IMR-90 (cell line): ENCODE measurements at regions not wholly inside any gene's neighbourhood (a gene's known extent, or its start where the extent isn't known, plus 50 kb on each side); places are given as distances from the start of the nearest gene placed in this dataset.

Source experiments
- ATAC-seq: fragments of 200-7000 bp; cut with Tn5 transposase; 2 replicates; pipeline ENCODE4 v1.9.1; 2020; ENCODE audit warnings: low read depth, mild to moderate bottlenecking, moderate library complexity
- BruUV-seq: library from RNA; stranded (reverse); fragments of 400-500 nt; replicated peaks from 2 replicates; lab custom pipeline; 2021; lab: Mats Ljungman, UMichigan
- CTCF ChIA-PET: fragments of 300-600 bp; formaldehyde crosslinking; extraction: SDS; loops from one replicate; lab custom pipeline; 2021; ENCODE audit warnings: antibody characterized with exemption; lab: Yijun Ruan, JAX
- POLR2A ChIA-PET: fragments of 300-600 bp; sonication (Branson Sonifier 250); formaldehyde crosslinking; loops from one replicate; lab custom pipeline; 2022; ENCODE audit warnings: antibody characterized with exemption; ENCODE audit not compliant: unreplicated experiment; lab: Charles Lee
- DNase-seq: peaks from one replicate; pipeline ENCODE4 v3.0.0; 2013
- H2AFZ ChIP-seq: replicated peaks from 2 replicates; pipeline ENCODE3; 2013; ENCODE audit warnings: low read length, mild to moderate bottlenecking; ENCODE audit not compliant: poor library complexity
- H2AK5ac ChIP-seq: 2 replicates; pipeline ENCODE4 v1.6.1; 2013; ENCODE audit warnings: low read depth, low read length, inconsistent platforms
- H2AK9ac ChIP-seq: replicated peaks from 2 replicates; pipeline ENCODE3; 2013; ENCODE audit warnings: mild to moderate bottlenecking, low read depth, low read length, moderate library complexity; ENCODE audit not compliant: poor library complexity
- H2BK120ac ChIP-seq: 2 replicates; pipeline ENCODE4 v1.6.1; 2013; ENCODE audit warnings: low read depth, low read length, inconsistent platforms
- H2BK15ac ChIP-seq: 3 replicates; pipeline ENCODE4 v1.6.1; 2013; ENCODE audit warnings: low read depth, low read length, inconsistent platforms
- H2BK20ac ChIP-seq: 2 replicates; pipeline ENCODE4 v1.6.1; 2013; ENCODE audit warnings: low read depth, mild to moderate bottlenecking, inconsistent platforms, low read length, moderate library complexity
- H2BK5ac ChIP-seq: 2 replicates; pipeline ENCODE4 v1.6.1; 2013; ENCODE audit warnings: mild to moderate bottlenecking, low read depth, low read length, inconsistent platforms; ENCODE audit not compliant: poor library complexity, severe bottlenecking
- H3K14ac ChIP-seq: replicated peaks from 2 replicates; pipeline ENCODE4 v1.6.1; 2013; ENCODE audit warnings: low read depth, low read length, inconsistent platforms
- H3K18ac ChIP-seq: 2 replicates; pipeline ENCODE4 v1.6.1; 2013; ENCODE audit warnings: low read depth, low read length, control low read depth
- H3K23ac ChIP-seq: 2 replicates; pipeline ENCODE4 v1.6.1; 2013; ENCODE audit warnings: low read depth, low read length, inconsistent platforms
- H3K27ac ChIP-seq: 2 replicates; pipeline ENCODE4 v1.5.1; 2013; ENCODE audit warnings: mild to moderate bottlenecking, control low read depth, low read length; ENCODE audit not compliant: insufficient read depth
- H3K27me3 ChIP-seq: 2 replicates; pipeline ENCODE4 v1.6.1; 2013; ENCODE audit warnings: low read length; ENCODE audit not compliant: control insufficient read depth, insufficient read depth
- H3K36me3 ChIP-seq: 2 replicates; pipeline ENCODE4 v1.6.1; 2013; ENCODE audit warnings: low read length, mixed read lengths; ENCODE audit not compliant: control insufficient read depth, insufficient read depth
- H3K4ac ChIP-seq: 2 replicates; pipeline ENCODE4 v1.6.1; 2013; ENCODE audit warnings: low read depth, low read length, inconsistent platforms
- H3K4me1 ChIP-seq: 2 replicates; pipeline ENCODE4 v1.6.1; 2013; ENCODE audit warnings: low read length, mixed read lengths; ENCODE audit not compliant: control insufficient read depth, insufficient read depth
- H3K4me2 ChIP-seq: 2 replicates; pipeline ENCODE4 v1.6.1; 2013; ENCODE audit warnings: low read depth, mild to moderate bottlenecking, control low read depth, low read length, moderate library complexity
- H3K4me3 ChIP-seq: 2 replicates; pipeline ENCODE4 v1.5.1; 2013; ENCODE audit warnings: low read depth, mild to moderate bottlenecking, control low read depth, low read length, moderate library complexity; ENCODE audit not compliant: insufficient read depth
- H3K56ac ChIP-seq: 2 replicates; pipeline ENCODE4 v1.6.1; 2013; ENCODE audit warnings: low read length, inconsistent platforms; ENCODE audit not compliant: insufficient read depth; ENCODE audit errors: extremely low read depth
- H3K79me1 ChIP-seq, 2 experiments: 2 replicates each; pipeline ENCODE4 v1.6.1; 2013; ENCODE audit warnings: low read length in 2 of 2, inconsistent platforms in 1 of 2, low read depth in 1 of 2
- H3K9ac ChIP-seq: 2 replicates; pipeline ENCODE4 v1.6.1; 2013; ENCODE audit warnings: low read depth, low read length, control low read depth
- H3K9me1 ChIP-seq: 2 replicates; pipeline ENCODE4 v1.6.1; 2013; ENCODE audit warnings: low read length, inconsistent platforms; ENCODE audit not compliant: insufficient read depth
- H3K9me3 ChIP-seq: 2 replicates; pipeline ENCODE4 v1.6.1; 2013; ENCODE audit warnings: low read length; ENCODE audit not compliant: control insufficient read depth, insufficient read depth
- H4K20me1 ChIP-seq: 2 replicates; pipeline ENCODE4 v1.6.1; 2013; ENCODE audit warnings: low read length, inconsistent platforms; ENCODE audit not compliant: insufficient read depth
- H4K5ac ChIP-seq: 2 replicates; pipeline ENCODE4 v1.6.1; 2013; ENCODE audit warnings: mild to moderate bottlenecking, low read depth, low read length, control low read depth
- H4K8ac ChIP-seq, 2 experiments: 2 replicates each; pipeline ENCODE4 v1.6.1; 2013; ENCODE audit warnings: low read depth in 2 of 2, low read length in 2 of 2, control low read depth in 1 of 2, inconsistent platforms in 1 of 2
- H4K91ac ChIP-seq: 2 replicates; pipeline ENCODE4 v1.6.1; 2013; ENCODE audit warnings: low read depth, low read length, inconsistent platforms; ENCODE audit not compliant: insufficient read depth
- BHLHE40 ChIP-seq: fragments of 150-350 bp; IDR thresholded peaks from 2 replicates; pipeline ENCODE4 v1.6.1; 2016; ENCODE audit warnings: mild to moderate bottlenecking, low read depth, low read length
- CEBPB ChIP-seq: IDR thresholded peaks from 2 replicates; pipeline ENCODE4 v1.6.1; 2012; ENCODE audit warnings: low read depth, low read length, improper control_type of control experiment
- MAFK ChIP-seq: IDR thresholded peaks from 2 replicates; pipeline ENCODE4 v1.6.1; 2012; ENCODE audit warnings: low read depth, low read length, improper control_type of control experiment
- MAZ ChIP-seq: IDR thresholded peaks from 2 replicates; pipeline ENCODE4 v1.6.1; 2012; ENCODE audit warnings: low read depth, mild to moderate bottlenecking, low read length, improper control_type of control experiment, moderate library complexity, borderline replicate concordance
- NFE2L2 ChIP-seq: fragments of 150-350 bp; IDR thresholded peaks from 2 replicates; pipeline ENCODE4 v1.6.1; 2016; ENCODE audit warnings: low read depth, mild to moderate bottlenecking, low read length
- POLR2A ChIP-seq: IDR thresholded peaks from 2 replicates; pipeline ENCODE4 v1.6.1; 2012; ENCODE audit warnings: mild to moderate bottlenecking, low read depth, low read length
- SMC3 ChIP-seq: fragments of 150-350 bp; IDR thresholded peaks from 2 replicates; pipeline ENCODE4 v1.6.1; 2016; ENCODE audit warnings: low read depth, mild to moderate bottlenecking, antibody characterized with exemption, low read length, moderate library complexity
- WGBS, 2 experiments: methylation state at CpG; one replicate each; pipeline versions ENCODE4 v1.1.5 to v1.1.7; 2013; ENCODE audit warnings: missing lambda C conversion rate in 2 of 2; ENCODE audit not compliant: insufficient read length in 1 of 2; ENCODE audit errors: extremely low coverage in 2 of 2; 5-methylcytosine and 5-hydroxymethylcytosine counted together
- dilution Hi-C: fragments of 300-500 bp; cut with HindIII; formaldehyde crosslinking; loops from one replicate; pipeline ENCODE4 v1.14.3; 2018; ENCODE audit warnings: low sequenced_read_pairs; ENCODE audit not compliant: unreplicated experiment
- in situ Hi-C: fragments of 300-500 bp; cut with MboI; formaldehyde crosslinking; loops from 3 replicates; pipeline ENCODE4 v1.14.3; 2019; ENCODE audit warnings: low sequenced_read_pairs, inconsistent platforms, mixed read lengths
- intact Hi-C: fragments of 100-400 bp; cut with micrococcal nuclease; formaldehyde crosslinking; loops from 2 replicates; pipeline ENCODE4 v1.10.0; 2022
- TF ChIP-seq, protein P1 (sequence below): fragments of 150-350 bp; IDR thresholded peaks from 2 replicates; pipeline ENCODE4 v1.6.1; 2016; ENCODE audit warnings: low read depth, mild to moderate bottlenecking, low read length, moderate library complexity, borderline replicate concordance
- TF ChIP-seq, protein P2 (sequence below): fragments of 150-350 bp; IDR thresholded peaks from 2 replicates; pipeline ENCODE4 v1.6.1; 2017; ENCODE audit warnings: mild to moderate bottlenecking, antibody characterized with exemption, low read length, low read depth

DNA sequence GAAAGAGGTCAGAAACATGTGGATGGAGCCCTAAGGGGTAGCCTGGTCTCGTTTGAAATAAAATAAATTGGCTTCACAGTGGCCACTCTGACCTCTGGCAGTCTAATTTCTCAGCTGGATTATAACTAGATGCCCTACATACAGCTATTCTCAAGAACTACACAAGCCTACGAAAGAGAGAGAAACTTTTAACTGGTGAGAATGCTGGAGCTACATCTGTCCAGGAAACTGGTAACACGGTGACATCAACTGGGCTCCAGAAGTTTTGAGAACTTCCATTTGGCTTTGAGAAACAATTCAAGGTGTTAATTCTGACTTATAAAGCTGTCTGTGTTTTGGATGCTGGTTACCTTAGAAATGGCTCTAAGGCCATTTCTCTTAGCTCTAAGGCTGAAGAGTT lies 187.3 kb upstream of the TENT5A start:
- peak; percentile 21 for DNase-seq
- Histone ChIP-seq H3K4me1 (peaks cover 12% of the 10 kb centered on the region), H3K4ac (peak overlapping the region; percentile 79), H3K56ac (peak overlapping the region; percentile 78), H2BK20ac (peak overlapping the region; percentile 93), H3K23ac (peak overlapping the region; percentile 57; the same call in 1 of the 2 replicates), H3K79me1 (no peaks in the 10 kb centered on the region), H3K14ac (peak overlapping the region; percentile 63), H3K4me3 (no peak overlapping the region), H2BK5ac (peak overlapping the region; percentile 94), H3K9me3 (no peaks in the 10 kb centered on the region), H2AK5ac (peak overlapping the region; percentile 41; the same call in 1 of the 2 replicates), H3K9me1 (peaks cover 6% of the 10 kb centered on the region; the same call in 1 of the 2 replicates), H3K9ac (no peak overlapping the region), H2BK15ac (peak overlapping the region; percentile 9; the same call in 2 of the 3 replicates), H3K4me2 (peak overlapping the region; percentile 16; the same call in 1 of the 2 replicates), H3K27me3 (no peaks in the 10 kb centered on the region), H4K20me1 (no peaks in the 10 kb centered on the region), H4K8ac (peak overlapping the region; percentile 63 to 88), H2AK9ac (peak overlapping the region; percentile 11), H3K36me3 (no peaks in the 10 kb centered on the region), H2AFZ (no peak overlapping the region), H3K27ac (peak overlapping the region; percentile 38), H2BK120ac (peak overlapping the region; percentile 87), H4K91ac (peak overlapping the region; percentile 92), H4K5ac (peak overlapping the region; percentile 90; the same call in 1 of the 2 replicates), H3K18ac (peak overlapping the region; percentile 83; the same call in 1 of the 2 replicates)
- in situ Hi-C loops, result no loop called here
- no TSS peak for BruUV-seq
- ChIA-PET CTCF (no interaction called here), POLR2A (no interaction called here)
- dilution Hi-C loops, result no loop called here
- intact Hi-C loops, result loop anchor here (5.0 kb wide), 1 partner anchor 187 kb away; the partner anchor contains the start of gene TENT5A
- ATAC-seq, result peak; percentile 12; the same call in 1 of the 2 replicates
- TF ChIP-seq NFE2L2, result no peak
- no peak for TF ChIP-seq BHLHE40
- no peak for TF ChIP-seq MAFK
- TF ChIP-seq SMC3, result no peak
- no peak for TF ChIP-seq POLR2A
- TF ChIP-seq, protein P1, sequence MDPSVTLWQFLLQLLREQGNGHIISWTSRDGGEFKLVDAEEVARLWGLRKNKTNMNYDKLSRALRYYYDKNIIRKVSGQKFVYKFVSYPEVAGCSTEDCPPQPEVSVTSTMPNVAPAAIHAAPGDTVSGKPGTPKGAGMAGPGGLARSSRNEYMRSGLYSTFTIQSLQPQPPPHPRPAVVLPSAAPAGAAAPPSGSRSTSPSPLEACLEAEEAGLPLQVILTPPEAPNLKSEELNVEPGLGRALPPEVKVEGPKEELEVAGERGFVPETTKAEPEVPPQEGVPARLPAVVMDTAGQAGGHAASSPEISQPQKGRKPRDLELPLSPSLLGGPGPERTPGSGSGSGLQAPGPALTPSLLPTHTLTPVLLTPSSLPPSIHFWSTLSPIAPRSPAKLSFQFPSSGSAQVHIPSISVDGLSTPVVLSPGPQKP, result no peak
- TF ChIP-seq, protein P2, sequence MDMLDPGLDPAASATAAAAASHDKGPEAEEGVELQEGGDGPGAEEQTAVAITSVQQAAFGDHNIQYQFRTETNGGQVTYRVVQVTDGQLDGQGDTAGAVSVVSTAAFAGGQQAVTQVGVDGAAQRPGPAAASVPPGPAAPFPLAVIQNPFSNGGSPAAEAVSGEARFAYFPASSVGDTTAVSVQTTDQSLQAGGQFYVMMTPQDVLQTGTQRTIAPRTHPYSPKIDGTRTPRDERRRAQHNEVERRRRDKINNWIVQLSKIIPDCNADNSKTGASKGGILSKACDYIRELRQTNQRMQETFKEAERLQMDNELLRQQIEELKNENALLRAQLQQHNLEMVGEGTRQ, result no peak
- TF ChIP-seq CEBPB, result no peak
- no peak for TF ChIP-seq MAZ
- no CpG with 5 or more reads among the region's 3 CpGs for WGBS, 2 experiments
